ENCODE measurements at regions not wholly inside any gene's neighbourhood (a gene's known extent, or its start where the extent isn't known, plus 50 kb on each side); places are given as distances from the start of the nearest gene placed in this dataset.
"Not testable (repeated sequence)": the region's sequence is repeated elsewhere in the genome, so short reads cannot be mapped to it uniquely, and the experiment has no call there.

DNA sequence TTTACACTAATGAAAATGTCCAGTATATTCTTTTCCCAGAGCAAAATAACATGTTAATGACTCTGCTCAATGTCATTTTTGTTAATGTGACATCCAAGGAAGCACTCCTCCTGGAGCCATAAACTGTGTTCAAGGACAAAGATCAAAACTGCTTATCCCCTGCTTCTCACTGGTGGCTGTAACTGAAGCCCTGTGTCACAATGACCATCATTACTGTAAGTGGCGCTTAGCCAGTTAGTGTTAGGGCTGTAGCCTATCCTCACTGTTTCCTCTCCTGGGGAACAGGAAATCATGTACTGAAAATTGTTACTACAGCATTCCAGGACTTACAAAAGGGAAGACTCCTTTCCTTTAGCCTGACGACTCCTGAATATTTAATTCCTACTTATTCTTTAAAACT lies 71.7 kb upstream of the COX7C start:
- no peak for DNase-seq (ENCODE audit: low spot score)

DNA sequence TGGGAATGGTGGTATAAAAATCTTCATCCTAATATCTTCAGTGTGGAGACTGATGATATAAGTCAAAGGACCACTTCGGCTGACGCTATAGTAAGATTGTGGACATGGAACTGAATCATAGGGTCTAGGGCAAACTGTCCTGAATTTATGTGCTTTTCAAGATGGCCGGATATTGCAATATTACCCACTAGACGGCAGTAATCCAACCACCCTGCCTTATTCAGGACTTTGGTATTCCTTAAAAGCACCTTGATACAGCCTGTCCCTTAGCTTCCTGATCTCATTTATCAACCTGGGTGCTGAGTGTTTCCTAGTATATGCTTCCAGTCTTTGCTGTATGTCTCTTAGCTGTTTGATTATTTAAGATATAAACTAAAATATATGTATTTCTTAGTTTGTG lies 71.2 kb upstream of the COX7C start:
- DNase-seq (ENCODE audit: low spot score) = peak; percentile 15

DNA sequence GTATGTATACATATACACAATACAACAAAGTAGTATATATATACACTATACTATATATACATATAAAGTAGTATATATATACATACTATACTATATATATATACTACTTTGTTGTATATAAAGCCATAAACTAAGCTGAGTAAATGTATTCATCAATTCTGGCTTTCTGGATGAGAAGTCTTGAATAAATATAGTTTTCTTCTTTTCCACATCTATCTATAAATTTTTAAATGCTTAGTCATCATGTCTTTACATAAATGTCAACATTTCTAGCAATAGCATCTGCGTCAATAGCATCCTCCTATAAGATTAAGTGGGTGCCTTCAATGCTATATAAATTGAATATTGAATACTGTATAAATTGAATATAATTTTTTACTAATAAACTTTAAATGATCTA lies 63.1 kb upstream of the COX7C start:
- no peak for DNase-seq (ENCODE audit: low spot score)

DNA sequence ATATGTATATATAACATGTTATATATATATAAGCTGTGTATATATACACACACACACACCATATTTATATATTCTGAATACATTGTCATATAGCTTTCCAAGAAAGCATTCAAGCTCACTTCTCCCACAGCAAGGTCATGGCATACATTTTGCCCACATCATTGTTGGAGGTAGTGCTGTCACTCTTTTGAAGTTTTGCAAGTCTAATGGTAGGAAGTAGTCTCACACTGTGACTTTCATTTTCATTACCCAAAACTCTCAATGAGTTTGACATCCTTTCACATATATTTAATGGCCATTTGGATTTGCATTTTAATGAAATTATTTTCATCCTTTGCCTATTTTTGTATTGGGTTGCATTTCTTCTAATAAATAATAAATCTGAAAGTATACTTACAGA lies 59.8 kb upstream of the COX7C start:
- DNase-seq (ENCODE audit: low spot score) = no peak

DNA sequence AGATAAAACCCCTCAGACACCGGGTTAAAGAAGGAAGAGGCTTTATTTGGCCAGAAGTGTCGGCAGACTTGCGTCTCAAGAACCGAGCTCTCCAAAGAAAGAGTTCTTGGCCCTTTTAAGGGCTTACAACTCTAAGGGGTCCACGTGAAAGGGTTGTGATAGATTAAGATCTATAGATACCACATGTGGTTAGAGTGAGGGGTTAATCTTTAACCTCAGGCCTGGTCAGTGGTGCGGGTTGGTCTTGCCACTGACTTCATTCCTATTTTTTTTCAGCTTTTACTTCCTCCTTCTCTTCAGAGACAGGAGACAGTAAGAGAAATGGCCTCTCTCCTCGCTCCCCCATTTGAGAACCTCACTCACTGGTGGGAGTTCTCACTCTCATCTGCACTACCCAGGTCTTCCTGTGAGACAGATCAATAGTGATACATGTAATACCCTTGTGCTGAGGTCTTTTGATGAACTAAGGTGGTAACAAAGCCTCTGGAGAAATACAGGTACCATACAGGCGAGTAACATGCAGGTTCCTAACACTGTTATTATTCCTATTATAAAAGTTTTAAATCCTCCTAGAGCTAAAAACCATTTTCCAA lies 52.4 kb upstream of the COX7C start:
- DNase-seq (ENCODE audit: low spot score) = no peak

DNA sequence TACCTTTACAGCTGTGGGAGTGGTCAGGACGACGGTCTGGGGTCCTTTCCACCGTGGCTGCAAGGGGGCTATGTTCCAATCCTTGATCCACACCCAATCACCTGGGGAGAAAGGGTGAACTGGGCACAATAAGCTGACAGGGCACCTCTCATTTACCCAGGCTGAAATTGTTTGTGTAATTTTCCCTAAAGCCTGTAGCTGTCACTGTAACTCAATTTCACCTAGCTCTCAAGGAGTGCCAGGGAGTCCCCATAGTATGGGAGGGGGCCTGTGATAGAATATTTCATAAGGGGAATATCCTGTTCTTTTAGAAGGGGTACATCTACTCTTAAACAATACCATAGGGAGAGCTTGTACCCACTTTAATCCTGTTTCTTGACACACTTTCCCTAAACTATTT lies 51.7 kb upstream of the COX7C start:
- DNase-seq (ENCODE audit: low spot score) = not testable (repeated sequence)

Data from RKO (cell line).